Bronchial epithelial cell (primary cell): ENCODE measurements at regions not wholly inside any gene's neighbourhood (a gene's known extent, or its start where the extent isn't known, plus 50 kb on each side); places are given as distances from the start of the nearest gene placed in this dataset.

ENCODE experiments used
- DNase-seq: peaks from one replicate; pipeline ENCODE4 v3.0.0-alpha.2; 2010; ENCODE audit warnings: low read depth
- FAIRE-seq: peaks from 2 replicates; lab custom pipeline; 2011; peaks lifted over from hg19 to GRCh38; lab: Jason Lieb, UNC
- H3K27me3 ChIP-seq: 2 replicates; pipeline ENCODE4 v1.5.1; 2011; ENCODE audit warnings: low read length; ENCODE audit not compliant: control insufficient read depth, insufficient read depth
- H3K36me3 ChIP-seq: 2 replicates; pipeline ENCODE4 v1.5.1; 2011; ENCODE audit warnings: low read length; ENCODE audit not compliant: control insufficient read depth, insufficient read depth
- H3K4me3 ChIP-seq: 2 replicates; pipeline ENCODE4 v1.5.1; 2011; ENCODE audit warnings: mild to moderate bottlenecking, low read depth, low read length, control low read depth
- TF ChIP-seq, protein P1 (sequence below): IDR thresholded peaks from 2 replicates; pipeline ENCODE4 v1.5.1; 2011; ENCODE audit warnings: mild to moderate bottlenecking, moderate library complexity, low read length, control low read depth, inconsistent platforms; ENCODE audit not compliant: insufficient read depth, severe bottlenecking

DNA sequence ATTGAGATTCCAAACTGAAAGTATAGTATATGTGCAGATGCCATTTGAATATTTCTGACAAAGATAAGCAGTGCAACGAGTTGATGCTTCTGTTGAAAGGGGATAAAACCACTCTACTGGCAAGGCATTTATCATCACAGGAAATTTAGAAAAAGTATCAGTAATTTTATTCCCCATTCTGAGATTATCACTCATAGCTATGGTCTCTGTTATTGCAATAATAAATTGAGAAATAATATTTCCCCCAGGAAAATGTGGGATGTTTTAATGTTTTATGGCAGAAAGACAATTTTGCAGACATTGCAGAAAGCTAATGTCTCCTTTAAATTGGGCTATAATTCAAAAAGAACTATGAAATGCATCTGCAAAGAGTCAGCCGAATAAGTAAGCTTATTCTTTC is 1612.7 kb upstream of the ACO1 start:
- Histone ChIP-seq H3K27me3 (no peaks in the 10 kb centered on the region), H3K4me3 (no peak overlapping the region), H3K36me3 (no peaks in the 10 kb centered on the region)
- FAIRE-seq, result no peak
- TF ChIP-seq, protein P1, sequence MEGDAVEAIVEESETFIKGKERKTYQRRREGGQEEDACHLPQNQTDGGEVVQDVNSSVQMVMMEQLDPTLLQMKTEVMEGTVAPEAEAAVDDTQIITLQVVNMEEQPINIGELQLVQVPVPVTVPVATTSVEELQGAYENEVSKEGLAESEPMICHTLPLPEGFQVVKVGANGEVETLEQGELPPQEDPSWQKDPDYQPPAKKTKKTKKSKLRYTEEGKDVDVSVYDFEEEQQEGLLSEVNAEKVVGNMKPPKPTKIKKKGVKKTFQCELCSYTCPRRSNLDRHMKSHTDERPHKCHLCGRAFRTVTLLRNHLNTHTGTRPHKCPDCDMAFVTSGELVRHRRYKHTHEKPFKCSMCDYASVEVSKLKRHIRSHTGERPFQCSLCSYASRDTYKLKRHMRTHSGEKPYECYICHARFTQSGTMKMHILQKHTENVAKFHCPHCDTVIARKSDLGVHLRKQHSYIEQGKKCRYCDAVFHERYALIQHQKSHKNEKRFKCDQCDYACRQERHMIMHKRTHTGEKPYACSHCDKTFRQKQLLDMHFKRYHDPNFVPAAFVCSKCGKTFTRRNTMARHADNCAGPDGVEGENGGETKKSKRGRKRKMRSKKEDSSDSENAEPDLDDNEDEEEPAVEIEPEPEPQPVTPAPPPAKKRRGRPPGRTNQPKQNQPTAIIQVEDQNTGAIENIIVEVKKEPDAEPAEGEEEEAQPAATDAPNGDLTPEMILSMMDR, result no peak
- DNase-seq, result no peak

GRCh38 chr9:30773427-30773826 is 1611.0 kb upstream of the ACO1 start:
- DNase-seq (no peak), FAIRE-seq (no peak)
- Histone ChIP-seq H3K27me3 (no peaks in the 10 kb centered on the region), H3K36me3 (no peaks in the 10 kb centered on the region), H3K4me3 (no peak overlapping the region)
- TF ChIP-seq, protein P1, result no peak

DNA sequence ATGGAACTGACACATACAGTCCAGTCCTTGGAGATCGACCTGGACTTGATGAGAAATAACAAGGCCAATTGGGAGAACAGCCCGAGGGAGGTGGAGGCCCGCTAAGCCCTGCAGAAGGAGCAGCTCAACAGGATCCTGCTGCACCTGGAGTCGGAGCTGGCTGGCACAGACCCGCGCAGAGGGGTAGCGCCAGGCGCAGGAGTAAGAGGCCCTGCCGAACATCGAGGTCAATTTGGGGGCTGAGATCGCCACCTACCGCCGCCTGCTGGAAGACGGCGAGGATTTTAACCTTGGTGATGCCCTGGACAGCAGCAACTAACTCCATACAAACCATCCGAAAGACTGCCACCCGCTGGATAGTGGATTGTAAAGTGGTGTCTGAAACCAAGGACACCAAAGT is 1610.1 kb upstream of the ACO1 start:
- Histone ChIP-seq H3K36me3 (no peaks in the 10 kb centered on the region), H3K4me3 (no peak overlapping the region), H3K27me3 (no peaks in the 10 kb centered on the region)
- FAIRE-seq, result no peak
- TF ChIP-seq, protein P1, result no peak
- no peak for DNase-seq

DNA sequence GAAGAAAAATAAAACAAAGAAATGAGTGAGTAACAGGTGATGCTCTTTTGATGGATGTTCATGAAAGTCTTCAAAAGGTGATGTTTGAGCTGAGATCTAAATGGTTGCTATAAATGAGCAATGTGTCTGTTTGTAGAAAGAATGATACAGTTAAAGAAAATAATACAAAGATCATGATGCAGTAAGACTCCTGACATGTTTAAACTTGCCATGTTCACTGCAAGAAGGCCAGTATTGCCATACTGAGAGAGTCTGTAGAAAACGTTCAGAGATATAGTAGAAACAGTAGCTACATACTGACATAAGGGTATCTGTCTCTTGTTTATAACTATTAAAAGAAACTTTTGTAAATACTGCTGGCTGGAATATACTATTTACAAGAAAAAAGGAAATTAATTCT is 1609.2 kb upstream of the ACO1 start:
- H3K27me3 ChIP-seq, result no peaks in the 10 kb centered on the region
- TF ChIP-seq, protein P1, result no peak
- H3K36me3 ChIP-seq, result no peaks in the 10 kb centered on the region
- FAIRE-seq (no peak), DNase-seq (peak; percentile 68)
- H3K4me3 ChIP-seq, result no peak overlapping the region

GRCh38 chr9:30796764-30797163 is 1587.7 kb upstream of the ACO1 start:
- Histone ChIP-seq H3K27me3 (no peaks in the 10 kb centered on the region), H3K36me3 (no peaks in the 10 kb centered on the region), H3K4me3 (no peak overlapping the region)
- DNase-seq (peak; percentile 37), FAIRE-seq (no peak)
- TF ChIP-seq, protein P1, result no peak

DNA sequence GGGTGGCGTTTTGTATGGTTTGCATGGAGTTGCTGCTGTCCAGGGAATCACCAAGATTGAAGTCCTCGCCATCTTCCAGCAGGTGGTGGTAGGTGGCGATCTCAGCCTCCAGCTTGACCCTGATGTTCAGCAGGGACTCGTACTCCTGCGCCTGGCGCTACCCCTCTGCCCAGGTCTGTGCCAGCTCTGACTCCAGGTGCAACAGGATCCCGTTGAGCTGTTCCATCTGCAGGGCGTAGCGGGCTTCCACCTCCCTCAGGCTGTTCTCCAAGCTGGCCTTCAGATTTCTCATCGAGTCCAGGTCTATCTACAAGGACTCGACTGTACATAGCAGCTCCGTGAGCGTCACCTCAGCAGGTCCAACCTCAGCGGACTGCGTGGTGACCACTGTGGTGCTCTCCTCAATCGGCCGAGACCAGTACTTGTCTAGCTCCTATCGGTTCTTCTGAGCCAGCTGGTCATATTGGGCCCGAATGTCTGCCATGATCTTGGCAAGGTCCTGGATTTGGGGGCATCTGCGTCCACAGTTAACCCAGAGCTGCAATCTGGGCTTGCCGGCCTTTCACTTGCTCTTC is 1584.8 kb upstream of the ACO1 start:
- TF ChIP-seq, protein P1, result no peak

More for the DNA sequence above, 1584.8 kb upstream of the ACO1 start:
- FAIRE-seq, result no peak
- no peak for DNase-seq
- H3K27me3 ChIP-seq, result no peaks in the 10 kb centered on the region
- no peak overlapping the region for H3K4me3 ChIP-seq
- no peaks in the 10 kb centered on the region for H3K36me3 ChIP-seq
